ENCODE measurements at regions not wholly inside any gene's neighbourhood (a gene's known extent, or its start where the extent isn't known, plus 50 kb on each side); places are given as distances from the start of the nearest gene placed in this dataset.

DNA sequence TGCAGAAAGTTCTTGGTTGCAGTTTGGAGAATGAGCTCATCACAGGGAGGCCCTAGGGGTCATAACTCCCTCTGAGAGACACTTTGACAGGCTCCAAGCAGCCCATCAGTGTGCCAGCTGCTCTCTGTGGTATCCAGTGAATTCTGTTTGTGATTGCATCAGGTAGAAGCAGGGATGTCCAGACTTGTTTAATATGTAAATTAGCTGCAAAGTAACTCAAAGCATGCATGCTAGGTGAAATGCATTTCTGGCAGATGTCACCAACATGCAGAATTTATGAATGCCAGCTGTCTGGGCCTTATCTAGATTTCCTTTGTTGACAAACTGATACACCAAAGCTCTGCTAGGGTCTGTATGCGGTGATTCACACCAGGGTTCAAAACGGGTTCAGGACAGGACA, 123.6 kb upstream of the MTNR1B start:
- TF ChIP-seq, protein P1, sequence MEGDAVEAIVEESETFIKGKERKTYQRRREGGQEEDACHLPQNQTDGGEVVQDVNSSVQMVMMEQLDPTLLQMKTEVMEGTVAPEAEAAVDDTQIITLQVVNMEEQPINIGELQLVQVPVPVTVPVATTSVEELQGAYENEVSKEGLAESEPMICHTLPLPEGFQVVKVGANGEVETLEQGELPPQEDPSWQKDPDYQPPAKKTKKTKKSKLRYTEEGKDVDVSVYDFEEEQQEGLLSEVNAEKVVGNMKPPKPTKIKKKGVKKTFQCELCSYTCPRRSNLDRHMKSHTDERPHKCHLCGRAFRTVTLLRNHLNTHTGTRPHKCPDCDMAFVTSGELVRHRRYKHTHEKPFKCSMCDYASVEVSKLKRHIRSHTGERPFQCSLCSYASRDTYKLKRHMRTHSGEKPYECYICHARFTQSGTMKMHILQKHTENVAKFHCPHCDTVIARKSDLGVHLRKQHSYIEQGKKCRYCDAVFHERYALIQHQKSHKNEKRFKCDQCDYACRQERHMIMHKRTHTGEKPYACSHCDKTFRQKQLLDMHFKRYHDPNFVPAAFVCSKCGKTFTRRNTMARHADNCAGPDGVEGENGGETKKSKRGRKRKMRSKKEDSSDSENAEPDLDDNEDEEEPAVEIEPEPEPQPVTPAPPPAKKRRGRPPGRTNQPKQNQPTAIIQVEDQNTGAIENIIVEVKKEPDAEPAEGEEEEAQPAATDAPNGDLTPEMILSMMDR (conservative IDR thresholded peaks at IDR 0.05; ENCODE audit: low read depth, low read length): no peak
- Histone ChIP-seq H3K9ac (no peak overlapping the region), H3K27ac (no peak overlapping the region), H2AFZ (ENCODE audit: low read depth) (no peak overlapping the region), H3K27me3 (ENCODE audit: insufficient read depth, low read depth) (no peaks in the 10 kb centered on the region), H3K4me3 (IDR thresholded peaks at IDR 0.05; ENCODE audit: insufficient read depth, low read depth, low read length) (no peak overlapping the region), H3K4me2 (no peak overlapping the region), H3K4me1 (ENCODE audit: low read depth, poor library complexity, severe bottlenecking) (no peaks in the 10 kb centered on the region), H4K20me1 (ENCODE audit: insufficient read depth) (no peaks in the 10 kb centered on the region), H3K79me2 (ENCODE audit: insufficient read depth, low read depth) (no peaks in the 10 kb centered on the region), H3K36me3 (ENCODE audit: insufficient read depth) (no peaks in the 10 kb centered on the region)

- H3K9ac ChIP-seq: no peak overlapping the region
- H3K4me2 ChIP-seq: no peak overlapping the region
- no peaks in the 10 kb centered on the region for H3K4me1 ChIP-seq (ENCODE audit: low read depth, poor library complexity, severe bottlenecking)
- H3K79me2 ChIP-seq (ENCODE audit: insufficient read depth, low read depth): no peaks in the 10 kb centered on the region
- H3K27ac ChIP-seq: no peak overlapping the region
- TF ChIP-seq, protein P1 (conservative IDR thresholded peaks at IDR 0.05; ENCODE audit: low read depth, low read length): no peak
- H3K4me3 ChIP-seq (IDR thresholded peaks at IDR 0.05; ENCODE audit: insufficient read depth, low read depth, low read length): no peak overlapping the region
- H3K36me3 ChIP-seq (ENCODE audit: insufficient read depth): no peaks in the 10 kb centered on the region
- H2AFZ ChIP-seq (ENCODE audit: low read depth): no peak overlapping the region
- no peaks in the 10 kb centered on the region for H4K20me1 ChIP-seq (ENCODE audit: insufficient read depth)
- no peaks in the 10 kb centered on the region for H3K27me3 ChIP-seq (ENCODE audit: insufficient read depth, low read depth)
Measured at GRCh38 chr11:92846491-92847125, 122.8 kb upstream of the MTNR1B start.

DNA sequence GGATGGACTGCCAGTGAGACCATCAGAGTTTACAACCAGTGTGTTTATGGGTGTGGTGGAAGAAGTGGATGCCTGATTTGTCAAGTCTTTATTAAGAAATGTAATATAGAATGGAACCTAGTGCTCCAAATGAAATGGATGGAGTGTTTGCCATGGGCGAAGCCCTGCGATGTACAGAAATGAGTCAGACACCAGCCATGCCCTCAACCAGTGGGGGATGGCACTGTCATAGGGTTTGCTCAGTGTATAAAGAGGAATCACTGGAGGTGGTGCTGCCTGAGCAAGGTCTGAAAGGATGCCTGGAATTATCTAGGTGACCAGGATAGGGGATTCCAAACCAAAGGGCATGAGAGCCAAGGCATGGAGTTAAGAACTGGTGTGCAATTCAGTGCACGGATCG, 120.9 kb upstream of the MTNR1B start:
- no peaks in the 10 kb centered on the region for H3K4me1 ChIP-seq (ENCODE audit: low read depth, poor library complexity, severe bottlenecking)
- TF ChIP-seq, protein P1 (conservative IDR thresholded peaks at IDR 0.05; ENCODE audit: low read depth, low read length): no peak
- H3K4me2 ChIP-seq: no peak overlapping the region

GRCh38 chr11:92850296-92850826, 119.1 kb upstream of the MTNR1B start:
- Histone ChIP-seq H3K79me2 (ENCODE audit: insufficient read depth, low read depth) (no peaks in the 10 kb centered on the region), H3K27ac (no peak overlapping the region), H2AFZ (ENCODE audit: low read depth) (no peak overlapping the region), H3K36me3 (ENCODE audit: insufficient read depth) (no peaks in the 10 kb centered on the region), H3K4me2 (no peak overlapping the region), H3K9ac (no peak overlapping the region), H3K27me3 (ENCODE audit: insufficient read depth, low read depth) (no peaks in the 10 kb centered on the region), H3K4me1 (ENCODE audit: low read depth, poor library complexity, severe bottlenecking) (peaks cover 8% of the 10 kb centered on the region), H3K4me3 (IDR thresholded peaks at IDR 0.05; ENCODE audit: insufficient read depth, low read depth, low read length) (no peak overlapping the region), H4K20me1 (ENCODE audit: insufficient read depth) (no peaks in the 10 kb centered on the region)
- TF ChIP-seq, protein P1 (conservative IDR thresholded peaks at IDR 0.05; ENCODE audit: low read depth, low read length): no peak

More for the DNA sequence above, 120.9 kb upstream of the MTNR1B start:
- Histone ChIP-seq H3K36me3 (ENCODE audit: insufficient read depth) (no peaks in the 10 kb centered on the region), H3K9ac (no peak overlapping the region), H2AFZ (ENCODE audit: low read depth) (no peak overlapping the region), H4K20me1 (ENCODE audit: insufficient read depth) (no peaks in the 10 kb centered on the region), H3K27me3 (ENCODE audit: insufficient read depth, low read depth) (no peaks in the 10 kb centered on the region), H3K79me2 (ENCODE audit: insufficient read depth, low read depth) (no peaks in the 10 kb centered on the region), H3K4me3 (IDR thresholded peaks at IDR 0.05; ENCODE audit: insufficient read depth, low read depth, low read length) (no peak overlapping the region), H3K27ac (no peak overlapping the region)
